ENCODE measurements at regions not wholly inside any gene's neighbourhood (a gene's known extent, or its start where the extent isn't known, plus 50 kb on each side); places are given as distances from the start of the nearest gene placed in this dataset.
"Not testable (repeated sequence)": the region's sequence is repeated elsewhere in the genome, so short reads cannot be mapped to it uniquely, and the experiment has no call there.

DNA sequence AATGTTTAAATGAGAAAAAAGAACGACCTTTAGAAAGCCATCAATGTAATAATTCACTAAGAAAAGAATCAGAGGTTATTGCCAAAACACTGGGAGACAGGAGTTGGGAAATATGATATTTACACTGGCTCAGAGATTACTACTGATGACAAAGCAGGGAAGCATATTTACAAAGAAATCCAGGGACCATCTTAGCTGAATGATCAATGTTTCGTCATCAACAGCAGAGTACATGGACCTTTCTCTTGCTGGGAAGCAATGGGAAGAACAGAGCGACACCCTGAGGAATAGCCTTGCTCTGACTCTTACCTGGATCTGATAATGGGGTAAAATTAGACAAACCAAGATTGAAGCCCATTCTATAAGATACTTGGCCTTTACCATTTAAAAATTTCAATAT, 1293.5 kb downstream of the XPNPEP1 start:
- in situ Hi-C loops (cut with HindIII; ENCODE audit: low pct_unique_long_range_greater_than_20kb, low sequenced_read_pairs), result no loop called here
- DNase-seq (ENCODE audit: low read depth, low spot score), result no peak

DNA sequence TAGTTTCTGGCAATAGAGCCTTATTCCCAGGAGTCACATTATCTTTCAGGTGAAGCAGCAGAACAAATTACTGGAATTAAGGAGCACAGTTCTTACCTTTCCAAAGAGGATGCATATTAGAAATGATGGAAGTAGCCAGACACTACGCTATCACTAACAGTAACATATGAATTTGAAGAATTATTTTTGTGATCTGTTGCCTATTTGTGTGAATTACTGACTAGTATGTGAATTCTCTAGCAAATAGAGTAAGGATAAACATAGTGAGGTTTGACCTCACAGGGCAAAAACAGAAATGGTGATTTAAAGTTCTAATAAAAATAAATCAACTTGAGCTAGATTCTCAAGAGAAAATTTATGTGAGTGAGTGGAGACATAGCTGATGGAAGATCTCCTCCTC, 1299.3 kb downstream of the XPNPEP1 start:
- DNase-seq (ENCODE audit: low read depth, low spot score), result no peak
- in situ Hi-C loops (cut with HindIII; ENCODE audit: low pct_unique_long_range_greater_than_20kb, low sequenced_read_pairs), result no loop called here

DNA sequence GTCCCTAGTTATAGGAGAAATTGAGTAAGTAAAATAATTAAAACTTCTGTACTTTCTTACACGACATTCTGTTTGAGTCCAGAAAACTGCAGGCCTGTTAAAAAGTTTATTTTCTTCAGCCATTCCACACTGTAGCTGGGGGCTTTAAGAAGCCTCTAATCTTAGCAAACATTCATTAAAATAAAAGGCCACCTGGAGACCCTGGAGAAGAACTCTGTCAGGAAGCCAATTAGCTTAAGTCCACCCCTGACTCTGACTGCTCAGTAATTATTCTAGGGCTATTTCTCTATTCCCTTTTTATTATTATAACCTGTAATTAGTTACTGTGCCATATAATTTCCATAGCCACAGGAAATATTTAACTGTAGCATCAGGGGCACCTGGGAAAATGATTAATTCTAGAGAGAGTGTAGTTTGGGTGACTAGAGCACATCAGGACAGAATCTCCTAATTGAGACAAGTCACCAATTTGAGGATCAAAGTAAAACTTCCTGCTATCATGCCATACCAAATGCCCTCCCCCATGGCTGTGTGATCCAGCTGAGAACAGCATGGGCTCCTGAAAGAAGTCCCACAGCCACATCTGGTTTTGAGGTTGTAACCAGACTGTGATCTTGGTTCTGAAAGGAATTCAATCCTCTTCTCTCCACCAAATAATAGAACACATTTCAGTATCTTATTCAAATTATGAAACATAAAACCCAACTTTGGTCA, 1302.3 kb downstream of the XPNPEP1 start:
- in situ Hi-C loops (cut with HindIII; ENCODE audit: low pct_unique_long_range_greater_than_20kb, low sequenced_read_pairs), result no loop called here
- DNase-seq (ENCODE audit: low read depth, low spot score), result no peak

DNA sequence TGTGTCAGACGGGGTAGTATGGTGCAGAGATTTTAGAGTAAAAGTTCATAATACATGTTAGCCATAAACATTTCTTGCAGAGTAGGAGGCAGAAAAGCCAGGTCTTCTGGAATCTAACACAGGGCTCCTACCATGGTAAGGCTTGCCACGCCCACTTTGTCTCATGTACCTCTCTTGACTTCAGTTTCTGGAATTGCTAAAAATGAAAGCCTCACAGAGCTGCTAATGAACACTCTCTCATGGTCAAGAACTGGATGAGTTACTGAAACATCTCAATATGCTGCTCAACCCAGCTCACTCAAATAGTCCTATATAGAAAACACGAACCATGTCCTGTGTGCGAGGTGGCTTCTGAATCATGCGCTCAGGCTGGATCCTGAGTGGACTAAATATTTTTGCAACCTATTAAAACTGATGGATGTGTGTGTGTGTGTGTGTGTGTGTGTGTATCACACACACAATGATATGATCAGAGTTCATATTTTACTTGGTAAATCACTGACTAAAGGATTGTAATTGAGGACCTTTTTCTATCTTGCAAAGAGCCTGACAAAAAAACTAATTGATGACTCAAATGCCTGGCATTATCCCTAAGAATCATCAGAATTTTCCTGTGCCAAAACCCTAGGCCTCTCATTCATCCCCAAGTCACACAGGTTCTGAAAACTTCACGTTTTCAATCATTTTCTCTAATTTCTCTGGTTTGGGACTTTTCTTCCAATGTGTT, 1306.6 kb downstream of the XPNPEP1 start:
- no peak for DNase-seq (ENCODE audit: low read depth, low spot score)
- in situ Hi-C loops (cut with HindIII; ENCODE audit: low pct_unique_long_range_greater_than_20kb, low sequenced_read_pairs), result no loop called here

DNA sequence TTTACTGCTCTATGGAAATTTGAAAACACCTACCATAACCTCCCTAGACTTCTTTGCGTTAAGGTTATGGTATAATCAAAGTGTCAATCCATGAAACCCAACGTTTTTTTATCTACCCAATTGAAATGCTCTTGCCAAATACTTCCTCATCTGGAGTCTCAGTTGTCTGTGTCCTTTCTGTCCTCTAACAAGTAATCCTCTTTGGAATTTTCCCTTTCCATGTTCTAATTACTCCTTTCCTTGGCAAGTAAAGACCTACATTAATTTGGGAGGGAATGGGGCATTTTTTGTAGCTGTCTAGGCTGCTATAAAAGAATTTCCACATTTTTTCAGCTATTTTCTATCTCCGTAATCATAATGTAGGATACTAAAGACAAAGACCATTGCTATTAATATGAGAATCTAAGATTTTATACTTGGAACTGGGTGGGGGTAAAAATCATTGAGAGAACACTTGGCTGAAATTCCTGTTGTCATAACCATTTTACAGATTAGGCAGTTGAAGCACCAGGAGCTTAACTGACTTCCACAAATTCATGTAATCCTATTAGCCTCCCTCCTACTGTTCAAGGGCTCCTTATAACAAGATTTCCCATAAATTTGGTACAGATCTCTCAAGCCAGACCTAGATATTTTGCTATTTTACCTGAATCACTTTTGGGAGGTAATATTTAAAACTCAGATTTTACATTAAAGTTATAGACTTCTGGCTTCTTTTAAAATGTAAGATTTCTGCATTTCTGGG, 1307.6 kb downstream of the XPNPEP1 start:
- DNase-seq (ENCODE audit: low read depth, low spot score), result no peak
- in situ Hi-C loops (cut with HindIII; ENCODE audit: low pct_unique_long_range_greater_than_20kb, low sequenced_read_pairs), result no loop called here

DNA sequence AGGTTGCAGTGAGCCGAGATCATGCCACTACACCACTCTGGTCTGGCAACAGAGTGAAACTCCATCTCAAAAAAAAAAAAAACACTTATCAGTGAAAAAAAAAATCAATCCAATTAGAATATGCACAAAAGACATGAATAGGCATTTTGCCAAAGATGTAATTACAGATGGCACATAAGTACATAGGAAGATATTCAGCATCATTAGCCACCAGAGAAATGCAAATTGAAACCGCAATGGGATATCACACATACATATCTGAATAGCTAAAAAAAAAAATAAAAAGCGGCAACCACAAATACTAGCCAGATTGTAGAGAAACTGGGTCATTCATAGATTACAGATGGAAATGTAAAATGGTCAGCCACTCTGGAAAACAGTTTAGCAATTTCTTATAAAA, 1310.8 kb downstream of the XPNPEP1 start:
- in situ Hi-C loops (cut with HindIII; ENCODE audit: low pct_unique_long_range_greater_than_20kb, low sequenced_read_pairs), result no loop called here

DNA sequence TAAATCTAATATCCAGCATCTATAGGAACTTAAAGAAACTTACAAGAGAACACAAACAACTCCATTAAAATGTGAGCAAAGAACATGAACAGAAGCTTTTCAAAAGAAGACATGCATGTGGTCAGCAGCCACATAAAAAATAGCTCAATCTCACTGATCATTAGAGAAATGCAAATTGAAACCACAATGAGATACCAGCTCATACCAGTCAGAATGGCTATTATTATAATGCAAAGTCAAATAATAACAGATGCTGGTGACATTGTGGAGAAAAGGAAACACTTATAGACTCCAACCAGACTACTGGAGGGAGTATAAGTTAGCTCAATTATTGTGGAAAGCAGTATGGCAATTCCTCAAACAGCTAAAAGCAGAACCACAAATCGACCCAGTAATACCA, 1314.5 kb downstream of the XPNPEP1 start:
- DNase-seq (ENCODE audit: low read depth, low spot score), result no peak
- in situ Hi-C loops (cut with HindIII; ENCODE audit: low pct_unique_long_range_greater_than_20kb, low sequenced_read_pairs), result no loop called here

More for the DNA sequence above, 1310.8 kb downstream of the XPNPEP1 start:
- no peak for DNase-seq (ENCODE audit: low read depth, low spot score)

DNA sequence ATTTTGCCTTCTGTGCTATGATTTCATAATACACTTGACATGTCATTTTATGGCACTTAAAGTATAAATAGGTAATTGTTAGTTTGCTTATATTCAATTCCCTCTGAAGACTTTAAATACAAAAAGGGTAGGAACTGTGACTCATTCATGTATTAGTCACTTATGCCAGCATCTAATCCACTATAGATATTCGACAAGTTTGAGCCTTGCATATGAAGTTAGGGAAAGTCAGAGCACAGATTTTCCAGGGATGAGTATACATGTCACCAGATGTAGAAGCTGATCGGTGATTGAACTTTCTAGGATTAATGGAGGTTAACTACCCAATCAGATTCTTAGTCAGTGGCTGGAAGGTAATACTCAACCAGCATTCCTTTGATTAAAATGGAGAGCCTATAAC, 1321.5 kb downstream of the XPNPEP1 start:
- in situ Hi-C loops (cut with HindIII; ENCODE audit: low pct_unique_long_range_greater_than_20kb, low sequenced_read_pairs), result no loop called here

DNA sequence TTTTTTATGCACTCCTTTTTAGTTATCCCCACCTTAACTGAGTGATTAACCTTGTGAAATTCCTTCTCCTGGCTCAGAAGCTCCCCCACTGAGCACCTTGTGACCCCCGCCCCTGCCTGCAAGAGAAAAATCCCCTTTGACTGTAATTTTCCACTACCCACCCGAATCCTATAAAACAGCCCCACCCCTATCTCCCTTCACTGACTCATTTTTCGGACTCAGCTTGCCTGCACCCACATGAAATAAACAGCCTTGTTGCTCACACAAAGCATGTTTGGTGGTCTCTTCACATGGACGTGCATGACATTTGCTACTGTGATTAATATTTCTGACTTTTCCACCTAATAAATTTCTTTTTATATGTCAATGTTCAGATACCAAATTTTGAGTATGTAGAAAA, 1322.8 kb downstream of the XPNPEP1 start:
- DNase-seq (ENCODE audit: low read depth, low spot score); in situ Hi-C loops (cut with HindIII; ENCODE audit: low pct_unique_long_range_greater_than_20kb, low sequenced_read_pairs): not testable (repeated sequence)

More for the DNA sequence above, 1321.5 kb downstream of the XPNPEP1 start:
- no peak for DNase-seq (ENCODE audit: low read depth, low spot score)

DNA sequence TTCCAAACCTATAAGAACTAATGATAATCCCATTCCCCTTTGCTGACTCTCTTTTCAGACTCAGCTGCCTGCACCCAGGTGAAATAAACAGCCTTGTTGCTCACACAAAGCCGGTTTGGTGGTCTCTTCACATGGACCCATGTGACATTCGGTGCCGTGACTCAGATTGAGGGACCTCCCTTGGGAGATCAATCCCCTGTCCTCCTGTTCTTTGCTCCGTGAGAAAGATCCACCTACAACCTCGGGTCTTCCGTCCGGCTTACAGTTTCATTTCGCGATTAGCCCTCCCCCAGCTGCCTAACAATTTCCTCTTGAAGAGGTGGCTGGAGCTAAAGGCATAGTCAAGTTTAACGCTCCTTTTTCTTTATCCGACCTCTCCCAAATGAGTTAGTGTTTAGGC, 1324.0 kb downstream of the XPNPEP1 start:
- DNase-seq (ENCODE audit: low read depth, low spot score); in situ Hi-C loops (cut with HindIII; ENCODE audit: low pct_unique_long_range_greater_than_20kb, low sequenced_read_pairs): not testable (repeated sequence)

DNA sequence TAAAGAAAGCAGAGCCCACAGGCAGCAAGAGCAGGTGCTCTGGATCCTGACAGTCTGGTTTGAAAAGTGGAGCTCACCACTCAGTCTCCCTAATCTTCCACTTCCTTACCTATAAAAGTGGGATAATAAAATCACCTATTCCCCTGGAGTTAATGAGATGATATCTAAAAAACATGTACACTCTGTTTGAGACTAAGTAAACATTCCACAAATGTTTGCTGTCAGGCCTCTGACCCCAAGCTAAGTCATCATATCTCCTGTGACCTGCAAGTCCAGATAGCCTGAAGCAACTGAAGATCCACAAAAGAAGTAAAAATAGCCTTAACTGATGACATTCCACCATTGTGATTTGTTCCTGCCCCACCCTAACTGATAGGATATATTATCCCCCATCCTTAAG, 1324.5 kb downstream of the XPNPEP1 start:
- no peak for DNase-seq (ENCODE audit: low read depth, low spot score)
- in situ Hi-C loops (cut with HindIII; ENCODE audit: low pct_unique_long_range_greater_than_20kb, low sequenced_read_pairs), result no loop called here

DNA sequence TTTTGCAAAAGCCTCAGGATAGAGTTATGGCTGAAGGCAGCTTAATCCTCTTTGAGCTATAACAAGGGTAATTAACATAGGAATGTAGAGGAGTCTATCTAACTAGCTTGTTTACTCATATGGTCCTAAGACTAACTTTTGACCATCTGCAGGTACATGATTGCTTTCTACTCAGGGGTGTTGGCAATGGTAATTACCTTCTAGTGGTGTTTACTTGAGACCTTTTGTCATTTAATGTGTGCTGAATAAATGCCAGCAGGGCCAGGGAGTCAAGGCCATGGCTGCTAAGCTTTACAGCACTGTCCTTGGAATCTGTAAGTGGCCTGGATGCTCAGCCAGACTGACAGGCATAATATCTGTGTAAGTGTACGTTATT, 1325.0 kb downstream of the XPNPEP1 start:
- in situ Hi-C loops (cut with HindIII; ENCODE audit: low pct_unique_long_range_greater_than_20kb, low sequenced_read_pairs), result no loop called here
- DNase-seq (ENCODE audit: low read depth, low spot score), result no peak

DNA sequence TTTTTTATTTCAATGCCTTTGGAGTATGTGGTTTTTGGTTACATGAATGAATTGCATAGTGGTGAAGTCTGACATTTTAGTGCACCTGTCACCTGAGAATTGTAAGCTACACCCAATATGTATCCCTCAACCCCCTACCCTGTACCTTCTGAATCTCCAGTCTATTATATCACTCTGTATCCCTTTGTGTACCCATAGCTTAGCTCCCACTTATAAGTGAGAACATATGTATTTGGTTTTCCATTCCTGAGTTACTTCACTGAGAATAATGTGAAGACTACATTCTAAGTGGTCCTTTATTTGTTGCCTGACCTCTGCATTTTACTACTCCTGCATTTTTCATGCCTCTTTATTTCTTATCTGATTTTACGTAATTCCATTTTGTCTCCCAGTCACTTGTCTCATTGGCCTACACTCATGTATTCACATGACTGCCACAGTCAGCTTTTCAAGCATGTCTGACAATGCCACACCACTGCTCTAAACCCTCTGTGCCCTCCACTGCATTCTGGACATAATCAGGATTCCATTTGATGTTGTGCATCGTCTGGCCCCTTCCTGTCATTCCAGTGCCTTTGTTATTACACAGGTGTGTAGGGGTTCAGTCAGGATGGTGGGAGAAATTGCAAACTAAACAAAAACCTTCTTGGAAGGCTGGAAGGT, 1325.5 kb downstream of the XPNPEP1 start:
- no peak for DNase-seq (ENCODE audit: low read depth, low spot score)
- in situ Hi-C loops (cut with HindIII; ENCODE audit: low pct_unique_long_range_greater_than_20kb, low sequenced_read_pairs), result no loop called here

DNA sequence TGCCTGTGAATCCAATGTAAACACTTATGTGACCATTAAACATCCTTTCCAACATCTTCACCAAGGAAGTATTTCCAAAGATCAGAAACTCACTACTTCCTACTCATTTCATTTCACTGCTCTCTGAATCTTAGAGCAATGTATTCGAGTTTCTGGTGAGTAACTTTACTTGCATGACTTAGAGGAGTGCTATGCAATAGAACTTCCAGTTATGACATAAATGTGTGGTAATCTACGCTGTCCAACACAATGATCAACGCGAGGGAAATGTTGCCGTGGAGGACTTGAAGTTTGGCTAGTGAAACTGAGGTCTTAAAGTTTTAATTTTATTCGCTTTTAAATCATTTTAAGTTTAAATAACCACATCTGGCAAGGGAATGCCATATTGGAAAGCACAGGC, 1326.3 kb downstream of the XPNPEP1 start:
- in situ Hi-C loops (cut with HindIII; ENCODE audit: low pct_unique_long_range_greater_than_20kb, low sequenced_read_pairs), result no loop called here
- DNase-seq (ENCODE audit: low read depth, low spot score), result no peak

DNA sequence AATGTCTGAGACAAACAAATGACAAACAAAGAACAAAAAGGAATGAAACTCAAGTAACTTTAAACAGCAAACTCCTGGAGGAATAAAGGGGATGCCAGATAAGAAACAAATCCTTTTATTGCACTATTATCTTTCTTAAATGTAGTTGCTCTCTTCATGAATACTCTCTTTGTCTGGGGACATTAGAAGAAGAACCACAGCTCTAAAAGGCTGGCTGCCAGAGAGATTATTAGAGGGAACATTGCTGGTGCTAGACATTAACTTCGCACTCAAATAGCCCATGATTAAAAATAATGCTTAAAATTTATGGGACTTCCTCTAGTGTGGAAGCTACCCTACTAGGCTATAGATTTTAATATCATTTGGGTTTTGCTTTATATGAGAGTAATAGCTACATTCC, 1330.4 kb downstream of the XPNPEP1 start:
- in situ Hi-C loops (cut with HindIII; ENCODE audit: low pct_unique_long_range_greater_than_20kb, low sequenced_read_pairs), result no loop called here
- no peak for DNase-seq (ENCODE audit: low read depth, low spot score)

DNA sequence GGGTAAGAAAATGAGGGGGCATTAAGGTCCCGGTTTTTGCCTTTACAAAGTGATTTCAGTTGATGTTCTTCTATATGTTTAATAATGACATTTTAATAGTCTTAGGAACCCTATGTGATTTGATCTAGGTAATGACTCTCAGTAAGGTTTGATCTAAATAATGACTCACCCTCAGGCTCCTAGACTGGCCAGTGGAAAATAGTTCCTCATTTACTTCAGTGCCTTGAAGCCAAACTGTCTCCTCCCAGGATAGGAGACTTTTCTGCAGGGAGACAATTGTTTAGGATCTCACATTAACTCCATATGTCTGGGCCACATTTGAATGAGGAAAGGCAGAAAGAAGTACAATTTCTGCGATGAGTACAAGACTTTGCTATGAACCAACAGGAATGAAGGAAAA, 1331.9 kb downstream of the XPNPEP1 start:
- no peak for DNase-seq (ENCODE audit: low read depth, low spot score)
- in situ Hi-C loops (cut with HindIII; ENCODE audit: low pct_unique_long_range_greater_than_20kb, low sequenced_read_pairs), result no loop called here

DNA sequence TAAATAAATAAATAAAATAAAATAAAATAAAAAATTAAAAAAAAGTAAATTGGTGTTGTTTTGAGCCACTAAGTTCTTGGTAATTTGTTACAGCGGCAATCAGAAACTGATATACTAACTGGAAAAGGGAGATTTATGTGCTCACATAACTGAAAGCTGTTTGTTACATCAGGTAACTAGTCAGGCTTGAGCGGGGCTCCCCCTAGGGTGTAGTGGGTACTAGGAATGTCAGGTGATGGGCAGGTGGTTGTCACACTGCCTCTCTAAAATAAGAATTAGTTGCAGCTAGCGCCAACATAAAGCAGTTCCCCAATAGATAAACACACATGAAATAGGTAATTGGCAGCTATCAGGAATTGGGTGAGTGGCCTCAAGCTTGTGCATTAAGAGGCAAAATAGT, 1336.9 kb downstream of the XPNPEP1 start:
- in situ Hi-C loops (cut with HindIII; ENCODE audit: low pct_unique_long_range_greater_than_20kb, low sequenced_read_pairs), result no loop called here
- DNase-seq (ENCODE audit: low read depth, low spot score), result no peak

DNA sequence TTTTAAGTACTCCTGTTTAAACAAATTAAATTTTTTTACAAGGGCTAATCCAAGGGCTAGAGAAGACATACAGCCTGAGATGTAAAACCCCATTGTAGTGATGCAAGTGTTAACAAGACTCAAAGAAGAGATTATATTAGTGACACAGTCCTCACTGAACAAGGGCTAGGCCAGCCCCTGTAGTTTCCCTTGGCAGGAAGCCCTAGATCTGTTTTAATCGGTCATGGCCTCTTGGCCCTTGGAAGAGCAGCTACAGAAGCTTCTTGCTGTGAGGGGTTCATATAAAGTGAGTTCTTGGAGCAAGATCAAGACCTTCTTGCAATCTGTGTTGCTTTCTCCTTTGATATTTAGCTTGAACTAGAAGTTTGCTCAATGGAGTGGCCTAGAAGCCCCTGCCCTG, 1339.4 kb downstream of the XPNPEP1 start:
- DNase-seq (ENCODE audit: low read depth, low spot score), result no peak
- in situ Hi-C loops (cut with HindIII; ENCODE audit: low pct_unique_long_range_greater_than_20kb, low sequenced_read_pairs), result no loop called here
